Activated CD8-positive, alpha-beta T cell treated with anti-CD3 and anti-CD28 coated beads, Interleukin-2, amount 10 ng/mL, durations not matched to agents 7 days and 5 days (primary cell): ENCODE measurements at regions not wholly inside any gene's neighbourhood (a gene's known extent, or its start where the extent isn't known, plus 50 kb on each side); places are given as distances from the start of the nearest gene placed in this dataset.
"Not testable (repeated sequence)": the region's sequence is repeated elsewhere in the genome, so short reads cannot be mapped to it uniquely, and the experiment has no call there.

Experiments used
- ATAC-seq: fragments of 150-1000 bp; cut with Tn5 transposase; one replicate; pipeline ENCODE4 v1.10.0; 2021; ENCODE audit warnings: moderate library complexity
- CTCF ChIA-PET: fragments of 350-600 bp; sonication (Branson Sonifier 250); formaldehyde crosslinking; loops from one replicate; lab custom pipeline; 2021; ENCODE audit warnings: antibody characterized with exemption; lab: Charles Lee
- POLR2A ChIA-PET: fragments of 350-600 bp; sonication (Branson Sonifier 250); formaldehyde crosslinking; loops from one replicate; lab custom pipeline; 2021; ENCODE audit warnings: antibody characterized with exemption; lab: Charles Lee
- DNase-seq: peaks from one replicate; pipeline ENCODE4 v3.0.0-alpha.2; 2020
- H3K27ac Mint-ChIP-seq: one replicate; pipeline ENCODE4 v1.8.0; 2021; ENCODE audit warnings: mild to moderate bottlenecking, mixed read lengths
- H3K27me3 Mint-ChIP-seq: one replicate; pipeline ENCODE4 v1.8.0; 2021; ENCODE audit warnings: low read depth, mixed read lengths
- H3K36me3 Mint-ChIP-seq: one replicate; pipeline ENCODE4 v1.8.0; 2021; ENCODE audit warnings: low read depth, mixed read lengths
- H3K4me1 Mint-ChIP-seq: one replicate; pipeline ENCODE4 v1.8.0; 2021; ENCODE audit warnings: low read depth, mixed read lengths
- H3K4me3 Mint-ChIP-seq: one replicate; pipeline ENCODE4 v1.8.0; 2021; ENCODE audit warnings: mild to moderate bottlenecking, mixed read lengths
- H3K9me3 Mint-ChIP-seq: one replicate; pipeline ENCODE4 v1.8.0; 2022; ENCODE audit warnings: mixed read lengths; ENCODE audit not compliant: insufficient read depth

GRCh38 chr2:184041077-184041476 lies 557.3 kb upstream of the ZNF804A start:
- H3K36me3 Mint-ChIP-seq = no peaks in the 10 kb centered on the region
- peaks cover 7% of the 10 kb centered on the region for H3K9me3 Mint-ChIP-seq
- DNase-seq (no peak), ATAC-seq (no peak)
- no peak overlapping the region for H3K27ac Mint-ChIP-seq
- no peaks in the 10 kb centered on the region for H3K27me3 Mint-ChIP-seq
- CTCF ChIA-PET = no interaction called here
- POLR2A ChIA-PET = no interaction called here
- H3K4me3 Mint-ChIP-seq = no peak overlapping the region
- no peaks in the 10 kb centered on the region for H3K4me1 Mint-ChIP-seq

- Mint-ChIP-seq H3K4me1 (no peaks in the 10 kb centered on the region), H3K36me3 (no peaks in the 10 kb centered on the region), H3K9me3 (peaks cover 7% of the 10 kb centered on the region), H3K27me3 (no peaks in the 10 kb centered on the region), H3K27ac (no peak overlapping the region), H3K4me3 (no peak overlapping the region)
- no peak for ATAC-seq
- POLR2A ChIA-PET = no interaction called here
- CTCF ChIA-PET = no interaction called here
- DNase-seq = no peak
Measured at GRCh38 chr2:184041777-184042176, 556.6 kb upstream of the ZNF804A start.

GRCh38 chr2:184047536-184047935 lies 550.8 kb upstream of the ZNF804A start:
- Mint-ChIP-seq H3K4me3 (no peak overlapping the region), H3K9me3 (peaks cover 3% of the 10 kb centered on the region), H3K27ac (no peak overlapping the region), H3K27me3 (no peaks in the 10 kb centered on the region), H3K36me3 (no peaks in the 10 kb centered on the region), H3K4me1 (no peaks in the 10 kb centered on the region)
- no peak for DNase-seq
- POLR2A ChIA-PET = no interaction called here
- CTCF ChIA-PET = no interaction called here
- ATAC-seq = no peak

- DNase-seq (no peak), ATAC-seq (no peak)
- ChIA-PET CTCF (no interaction called here), POLR2A (no interaction called here)
- Mint-ChIP-seq H3K36me3 (no peaks in the 10 kb centered on the region), H3K4me3 (no peak overlapping the region), H3K9me3 (peaks cover 3% of the 10 kb centered on the region), H3K4me1 (no peaks in the 10 kb centered on the region), H3K27ac (no peak overlapping the region), H3K27me3 (no peaks in the 10 kb centered on the region)
Measured at GRCh38 chr2:184049566-184049965, 548.8 kb upstream of the ZNF804A start.

- ATAC-seq = no peak
- CTCF ChIA-PET = no interaction called here
- Mint-ChIP-seq H3K27ac (no peak overlapping the region), H3K4me1 (no peaks in the 10 kb centered on the region), H3K36me3 (no peaks in the 10 kb centered on the region), H3K27me3 (no peaks in the 10 kb centered on the region), H3K9me3 (no peaks in the 10 kb centered on the region), H3K4me3 (no peak overlapping the region)
- POLR2A ChIA-PET = no interaction called here
- DNase-seq = no peak
Measured at GRCh38 chr2:184053326-184053725, 545.0 kb upstream of the ZNF804A start.

GRCh38 chr2:184054419-184054818 lies 543.9 kb upstream of the ZNF804A start:
- H3K4me1 Mint-ChIP-seq, POLR2A ChIA-PET, H3K36me3 Mint-ChIP-seq, H3K27ac Mint-ChIP-seq, H3K9me3 Mint-ChIP-seq, H3K4me3 Mint-ChIP-seq, DNase-seq, H3K27me3 Mint-ChIP-seq, ATAC-seq, CTCF ChIA-PET: not testable (repeated sequence)

GRCh38 chr2:184057910-184058309 lies 540.4 kb upstream of the ZNF804A start:
- Mint-ChIP-seq H3K36me3 (no peaks in the 10 kb centered on the region), H3K4me3 (no peak overlapping the region)

GRCh38 chr2:184060268-184060667 lies 538.1 kb upstream of the ZNF804A start:
- H3K9me3 Mint-ChIP-seq, POLR2A ChIA-PET, ATAC-seq, H3K27ac Mint-ChIP-seq, H3K4me1 Mint-ChIP-seq, DNase-seq, H3K4me3 Mint-ChIP-seq, H3K27me3 Mint-ChIP-seq, H3K36me3 Mint-ChIP-seq, CTCF ChIA-PET: not testable (repeated sequence)

More at GRCh38 chr2:184057910-184058309, 540.4 kb upstream of the ZNF804A start:
- DNase-seq (no peak), ATAC-seq (no peak)
- Mint-ChIP-seq H3K27ac (no peak overlapping the region), H3K27me3 (no peaks in the 10 kb centered on the region), H3K9me3 (no peaks in the 10 kb centered on the region), H3K4me1 (no peaks in the 10 kb centered on the region)
- ChIA-PET CTCF (interaction anchor here (0.6 kb wide), 1 partner anchor 15 kb away, joined by 4 read pairs; no protein-coding TSS in a partner anchor), POLR2A (no interaction called here)

- ChIA-PET CTCF (no interaction called here), POLR2A (no interaction called here)
- ATAC-seq (no peak), DNase-seq (no peak)
- Mint-ChIP-seq H3K36me3 (no peaks in the 10 kb centered on the region), H3K4me1 (no peaks in the 10 kb centered on the region), H3K4me3 (no peak overlapping the region), H3K27me3 (no peaks in the 10 kb centered on the region), H3K9me3 (peaks cover 5% of the 10 kb centered on the region), H3K27ac (no peak overlapping the region)
Measured at GRCh38 chr2:184067502-184067901, 530.8 kb upstream of the ZNF804A start.

GRCh38 chr2:184072470-184072869 lies 525.9 kb upstream of the ZNF804A start:
- Mint-ChIP-seq H3K4me3 (no peak overlapping the region), H3K9me3 (peaks cover 6% of the 10 kb centered on the region), H3K4me1 (no peaks in the 10 kb centered on the region), H3K27ac (no peak overlapping the region), H3K36me3 (no peaks in the 10 kb centered on the region), H3K27me3 (no peaks in the 10 kb centered on the region)
- DNase-seq = no peak
- ChIA-PET CTCF (interaction anchor here (0.6 kb wide), 1 partner anchor 14 kb away, joined by 4 read pairs; no protein-coding TSS in a partner anchor), POLR2A (no interaction called here)
- no peak for ATAC-seq

GRCh38 chr2:184078496-184078895 lies 519.8 kb upstream of the ZNF804A start:
- CTCF ChIA-PET = no interaction called here

GRCh38 chr2:184091456-184091855 lies 506.9 kb upstream of the ZNF804A start:
- no peak overlapping the region for H3K27ac Mint-ChIP-seq
- no peak overlapping the region for H3K4me3 Mint-ChIP-seq
- H3K9me3 Mint-ChIP-seq = peaks cover 6% of the 10 kb centered on the region
- H3K4me1 Mint-ChIP-seq = no peaks in the 10 kb centered on the region
- ChIA-PET CTCF (no interaction called here), POLR2A (no interaction called here)
- no peaks in the 10 kb centered on the region for H3K27me3 Mint-ChIP-seq
- no peaks in the 10 kb centered on the region for H3K36me3 Mint-ChIP-seq
- ATAC-seq (no peak), DNase-seq (no peak)

More at GRCh38 chr2:184078496-184078895, 519.8 kb upstream of the ZNF804A start:
- no peak overlapping the region for H3K27ac Mint-ChIP-seq
- DNase-seq = no peak
- no peaks in the 10 kb centered on the region for H3K9me3 Mint-ChIP-seq
- no peaks in the 10 kb centered on the region for H3K4me1 Mint-ChIP-seq
- no peak for ATAC-seq
- POLR2A ChIA-PET = no interaction called here
- H3K4me3 Mint-ChIP-seq = no peak overlapping the region
- H3K36me3 Mint-ChIP-seq = no peaks in the 10 kb centered on the region
- H3K27me3 Mint-ChIP-seq = no peaks in the 10 kb centered on the region

- POLR2A ChIA-PET = no interaction called here
Measured at GRCh38 chr2:184113696-184114403, 484.5 kb upstream of the ZNF804A start.

More at GRCh38 chr2:184113696-184114403, 484.5 kb upstream of the ZNF804A start:
- Mint-ChIP-seq H3K36me3 (no peaks in the 10 kb centered on the region), H3K4me3 (no peak overlapping the region), H3K4me1 (no peaks in the 10 kb centered on the region), H3K9me3 (peaks cover 2% of the 10 kb centered on the region), H3K27ac (no peak overlapping the region), H3K27me3 (no peaks in the 10 kb centered on the region)
- ATAC-seq = no peak
- no peak for DNase-seq
- CTCF ChIA-PET = no interaction called here
